HG02623 (cell line): ENCODE measurements at regions not wholly inside any gene's neighbourhood (a gene's known extent, or its start where the extent isn't known, plus 50 kb on each side); places are given as distances from the start of the nearest gene placed in this dataset.

Source experiments
- ATAC-seq: cut with Tn5 transposase; IDR thresholded peaks from one replicate; pipeline ENCODE4 v1.9.1; 2021; ENCODE audit warnings: moderate library complexity; ENCODE audit not compliant: unreplicated experiment

DNA sequence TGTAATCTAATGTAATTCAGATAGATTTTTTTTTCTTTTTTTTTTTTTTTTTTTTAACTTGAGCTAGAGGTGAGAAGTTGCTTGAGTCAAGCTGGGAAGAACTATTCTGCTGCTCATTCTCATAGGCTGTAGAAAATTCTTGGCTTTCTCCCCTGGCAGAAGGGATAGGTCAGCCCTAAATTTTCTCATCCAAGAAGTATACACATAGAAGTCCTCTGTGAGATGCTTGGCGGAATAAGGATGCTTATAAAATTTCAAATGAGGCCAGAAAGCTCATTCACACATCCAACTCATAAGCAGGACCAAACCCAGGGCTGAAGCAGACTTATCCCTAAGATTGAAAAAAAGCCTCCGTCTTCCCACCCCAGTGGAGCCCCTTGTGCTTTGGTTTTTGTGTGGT is 572.5 kb downstream of the SQOR start:
- no peak for ATAC-seq

DNA sequence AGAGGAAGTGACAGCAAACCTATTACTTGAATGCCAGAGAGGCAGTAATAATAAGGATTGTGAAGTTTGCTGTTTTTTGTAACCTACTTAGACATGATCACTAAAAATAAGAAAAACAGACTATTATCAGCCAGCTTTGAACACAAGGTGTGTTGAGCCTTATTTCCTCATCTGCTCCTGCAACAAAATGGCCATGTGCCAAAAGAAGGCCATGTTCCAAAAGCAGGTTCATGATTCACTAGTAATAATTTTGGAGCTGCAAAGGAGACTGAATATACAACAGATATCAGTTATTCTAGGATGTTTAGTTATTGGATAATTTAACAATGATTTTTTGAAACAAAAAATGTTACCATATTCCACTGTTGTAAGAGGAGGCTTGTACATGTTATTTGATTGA is 578.7 kb downstream of the SQOR start:
- ATAC-seq = no peak

DNA sequence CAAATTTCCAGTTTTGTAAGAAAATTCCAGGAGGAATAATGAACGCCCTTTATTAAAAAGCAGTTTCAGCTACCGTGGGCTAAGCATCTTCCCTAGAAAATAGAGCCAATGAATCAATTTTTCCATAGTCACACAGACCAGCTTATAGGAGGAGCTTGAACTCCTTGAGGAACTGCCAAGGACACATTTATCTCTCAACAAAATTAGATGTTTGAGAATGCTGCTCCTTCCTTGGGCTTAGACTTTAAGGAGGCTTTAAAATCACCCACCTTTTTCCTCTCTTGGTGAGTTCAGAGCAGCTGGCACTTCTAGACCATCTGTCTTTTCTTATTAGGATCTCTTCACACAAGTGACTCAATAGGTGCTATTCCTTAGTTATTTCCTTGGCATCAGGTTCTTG is 588.0 kb downstream of the SQOR start:
- ATAC-seq = no peak

DNA sequence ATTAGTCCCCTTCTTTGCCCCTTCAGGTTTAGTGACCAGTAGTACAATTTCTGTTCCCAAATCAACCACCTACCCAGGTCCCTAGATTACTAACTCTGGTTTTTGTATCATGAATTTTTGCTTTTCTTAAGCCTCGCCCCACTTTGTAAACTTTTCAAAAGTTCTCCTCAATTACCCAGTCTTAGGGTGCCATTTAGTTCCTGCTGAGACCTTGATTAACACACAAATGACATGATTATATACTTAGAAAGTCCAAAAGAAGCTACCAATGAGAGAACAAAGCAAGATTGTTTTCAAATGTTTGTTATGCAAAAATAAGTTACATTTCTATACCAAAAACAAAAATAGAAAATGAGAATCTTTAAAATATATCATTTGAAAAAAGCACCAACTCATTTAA is 594.4 kb downstream of the SQOR start:
- ATAC-seq = no peak

- ATAC-seq = no peak
Observed at GRCh38 chr15:46231786-46232185, 597.0 kb downstream of the SQOR start.

GRCh38 chr15:46232471-46232870 is 597.6 kb downstream of the SQOR start:
- no peak for ATAC-seq

GRCh38 chr15:46242935-46243334 is 608.1 kb downstream of the SQOR start:
- no peak for ATAC-seq

GRCh38 chr15:46251903-46252302 is 617.1 kb downstream of the SQOR start:
- no peak for ATAC-seq

DNA sequence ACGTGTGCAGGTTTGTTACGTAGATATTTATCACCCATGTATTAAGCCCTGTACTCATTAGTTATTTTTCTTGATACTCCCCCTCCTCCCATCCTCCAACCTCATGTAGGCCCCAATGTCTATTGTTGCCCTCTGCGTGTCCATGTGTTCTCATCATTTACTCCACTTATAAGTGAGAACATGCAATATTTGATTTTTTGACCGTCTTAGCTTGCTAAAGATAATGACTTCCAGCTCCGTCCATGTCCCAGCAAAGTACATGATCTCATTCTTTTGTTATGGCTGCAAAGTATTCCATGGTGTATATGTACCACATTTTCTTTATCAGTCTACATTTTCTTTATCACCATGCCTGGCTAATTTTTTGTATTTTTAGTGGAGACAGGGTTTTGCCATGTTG is 623.2 kb downstream of the SQOR start:
- ATAC-seq = no peak

DNA sequence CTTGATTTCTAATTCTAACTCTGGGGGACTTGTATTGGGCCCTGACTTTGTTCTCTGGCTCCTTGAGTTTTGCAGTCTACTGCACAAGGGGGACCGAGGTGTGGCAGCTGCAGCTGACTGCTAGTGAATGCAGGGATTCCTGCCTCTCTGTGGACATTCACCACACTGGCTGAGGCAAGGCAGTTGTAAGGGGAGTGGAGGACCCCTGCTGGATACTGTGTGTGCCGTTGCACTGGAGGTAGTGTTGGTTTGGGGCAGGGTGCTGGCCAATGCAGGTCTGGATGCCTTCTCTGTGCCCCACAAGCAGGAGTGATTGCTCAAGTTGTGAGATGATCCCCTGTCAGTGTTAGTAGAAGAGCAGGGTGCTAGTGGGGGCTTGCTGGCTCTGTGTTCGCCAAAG is 626.1 kb downstream of the SQOR start:
- ATAC-seq = no peak

DNA sequence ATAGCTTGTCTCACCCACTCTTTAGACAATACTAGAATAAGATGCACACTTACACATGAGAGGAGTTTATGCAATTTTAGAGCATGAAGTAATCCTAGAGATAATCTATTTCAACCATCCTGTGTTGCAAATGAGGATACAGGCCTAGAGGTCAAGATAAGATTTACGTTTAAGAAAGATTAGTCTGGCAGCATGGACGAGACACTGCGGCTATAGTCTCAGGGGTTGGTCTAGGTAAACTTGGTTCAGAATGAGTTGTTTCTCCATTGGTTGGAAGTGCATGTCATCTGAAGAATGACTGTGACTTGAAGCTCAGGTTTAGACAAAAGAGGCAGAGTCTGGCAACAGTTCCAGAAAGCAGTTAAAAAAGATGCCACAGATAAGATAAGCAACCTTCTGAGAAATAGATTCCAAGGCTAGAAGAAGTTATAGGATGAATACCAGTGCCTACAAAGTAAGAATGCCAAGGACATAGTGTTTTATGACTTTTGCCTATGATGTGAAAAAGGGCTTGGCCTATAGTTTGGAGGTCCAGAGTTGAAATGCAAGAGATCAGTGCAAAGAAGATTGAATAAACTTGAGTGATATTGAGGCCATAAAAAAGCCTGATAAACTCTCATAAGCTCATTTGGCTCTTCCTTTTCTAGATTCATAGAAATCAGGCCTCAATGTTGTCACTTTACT is 631.0 kb downstream of the SQOR start:
- no peak for ATAC-seq

DNA sequence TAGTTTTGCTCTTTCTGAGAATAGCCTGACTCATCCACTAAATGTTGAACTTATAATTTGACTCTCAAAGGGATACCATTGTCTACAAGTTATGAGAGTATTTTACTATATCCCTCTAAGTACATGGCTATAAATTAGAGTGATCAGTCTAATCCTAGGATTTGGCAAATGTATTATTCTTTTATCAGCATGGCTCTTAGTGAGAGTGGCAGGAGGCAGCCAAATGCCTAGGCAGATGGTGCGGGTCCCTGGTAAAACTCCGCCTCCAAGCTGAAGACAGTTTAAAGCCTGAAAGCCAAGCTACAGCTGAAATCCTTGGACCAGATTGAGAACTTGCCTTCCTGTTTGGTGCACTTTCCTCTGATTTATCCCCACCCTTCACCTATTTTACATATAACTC is 631.8 kb downstream of the SQOR start:
- ATAC-seq = no peak

DNA sequence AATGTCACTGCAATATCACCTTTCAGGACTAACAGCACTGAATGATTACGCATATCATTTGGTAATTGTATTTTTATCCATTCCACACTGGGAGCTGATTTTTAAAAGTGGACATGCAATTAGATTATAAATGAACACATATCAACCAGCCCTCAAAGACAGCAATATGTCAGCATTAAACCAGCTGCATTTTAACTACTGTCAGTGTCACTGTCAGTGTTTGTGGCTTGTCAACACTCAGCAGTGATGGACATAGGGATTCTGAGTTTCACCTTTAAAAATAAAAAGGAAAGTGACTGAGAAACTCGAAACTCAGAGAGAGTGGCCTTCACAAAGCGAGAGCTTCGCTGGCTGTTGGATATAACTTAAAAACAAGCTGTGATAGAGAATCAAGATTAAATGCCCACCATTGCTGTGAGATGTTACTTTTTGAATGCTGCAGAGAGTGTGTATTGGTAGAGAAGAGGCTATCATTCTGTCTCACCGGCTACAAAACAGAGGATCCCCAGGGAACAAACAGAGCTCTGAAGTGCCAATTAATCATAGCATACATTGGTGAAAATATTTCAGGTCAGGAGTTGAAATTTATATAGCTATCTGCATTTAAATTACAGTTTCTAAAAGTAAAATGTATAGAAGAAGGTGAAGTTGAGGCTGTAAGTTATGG is 635.8 kb downstream of the SQOR start:
- no peak for ATAC-seq

DNA sequence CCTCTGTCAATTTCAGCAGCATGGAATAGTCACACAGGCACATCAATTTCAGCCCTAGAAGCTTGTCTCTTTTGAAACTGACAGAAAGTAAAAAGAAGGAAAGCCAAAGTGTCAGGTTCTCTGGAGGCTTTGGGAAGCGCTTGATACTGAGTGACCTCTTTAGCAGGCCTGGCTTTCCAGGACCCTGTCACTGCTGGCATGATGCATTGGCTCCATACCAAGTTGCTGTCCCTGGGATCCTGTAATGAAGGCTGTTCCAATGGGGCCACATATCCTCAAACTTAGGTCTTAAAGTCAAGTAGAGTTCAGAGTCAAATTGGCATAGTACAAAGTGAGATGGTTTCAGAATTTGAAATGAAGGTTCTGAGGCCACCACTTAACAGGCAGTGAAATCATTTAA is 640.9 kb downstream of the SQOR start:
- ATAC-seq = no peak

- ATAC-seq = no peak
Observed at GRCh38 chr15:46277451-46277850, 642.6 kb downstream of the SQOR start.

DNA sequence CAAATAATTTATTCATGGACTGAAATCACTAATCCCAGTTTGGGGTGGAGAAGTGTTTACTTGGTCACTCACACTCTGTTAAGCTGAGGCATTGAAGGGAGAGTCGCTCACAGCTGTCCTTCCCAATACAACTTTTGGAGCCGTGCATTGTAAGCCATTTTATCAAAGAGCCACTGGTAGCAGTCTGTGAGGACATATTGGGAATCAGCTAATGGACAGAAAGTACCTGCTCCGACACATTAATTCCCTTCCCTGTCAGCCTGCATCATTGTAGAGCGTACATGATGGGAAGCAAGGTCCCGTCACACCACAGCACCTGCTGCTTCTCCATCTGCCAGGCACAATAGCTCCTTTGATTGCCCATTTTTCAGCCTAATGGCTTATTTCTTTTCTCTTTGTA is 643.2 kb downstream of the SQOR start:
- no peak for ATAC-seq

GRCh38 chr15:46278486-46279090 is 643.8 kb downstream of the SQOR start:
- no peak for ATAC-seq

- ATAC-seq = no peak
Observed at GRCh38 chr15:46280762-46281542, 646.1 kb downstream of the SQOR start.

DNA sequence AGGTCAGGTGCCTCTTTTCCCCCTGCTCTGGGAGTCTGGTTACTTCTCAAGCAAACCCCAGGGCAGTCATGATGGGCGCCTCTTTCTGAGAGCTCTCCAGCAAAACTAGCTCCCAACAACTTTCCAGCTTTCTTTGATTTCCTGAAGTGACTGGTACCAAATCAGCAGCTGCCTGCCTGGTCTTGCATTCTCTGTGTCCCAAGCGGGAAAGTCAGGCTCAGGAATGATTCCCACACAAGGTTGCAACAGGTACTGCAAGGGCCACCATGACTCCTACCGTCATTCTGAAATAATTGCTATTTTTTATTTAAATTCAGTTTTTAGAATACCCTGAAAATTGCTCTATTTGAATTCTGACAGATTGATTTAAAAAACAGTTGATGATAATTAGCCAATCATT is 658.7 kb downstream of the SQOR start:
- ATAC-seq = no peak

DNA sequence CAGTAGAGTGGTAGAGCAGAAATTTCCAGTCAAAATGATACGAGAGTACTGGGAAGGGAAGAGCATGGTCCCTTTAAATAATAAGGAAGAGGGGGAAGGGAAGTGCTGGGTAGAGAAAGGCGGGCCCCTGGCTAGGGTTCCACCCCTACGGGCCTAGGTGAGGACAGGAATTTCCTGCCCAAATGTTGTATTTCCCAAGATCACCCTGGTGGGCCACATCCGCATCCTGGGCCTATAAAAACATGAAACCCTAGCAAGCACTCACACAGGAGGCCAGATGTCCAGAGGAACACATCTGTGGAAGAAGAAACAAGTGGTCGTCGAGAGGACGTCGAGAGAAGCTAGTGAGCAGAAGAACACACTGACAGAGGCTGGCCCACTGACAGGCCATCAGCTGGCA is 661.2 kb downstream of the SQOR start:
- ATAC-seq = no peak

DNA sequence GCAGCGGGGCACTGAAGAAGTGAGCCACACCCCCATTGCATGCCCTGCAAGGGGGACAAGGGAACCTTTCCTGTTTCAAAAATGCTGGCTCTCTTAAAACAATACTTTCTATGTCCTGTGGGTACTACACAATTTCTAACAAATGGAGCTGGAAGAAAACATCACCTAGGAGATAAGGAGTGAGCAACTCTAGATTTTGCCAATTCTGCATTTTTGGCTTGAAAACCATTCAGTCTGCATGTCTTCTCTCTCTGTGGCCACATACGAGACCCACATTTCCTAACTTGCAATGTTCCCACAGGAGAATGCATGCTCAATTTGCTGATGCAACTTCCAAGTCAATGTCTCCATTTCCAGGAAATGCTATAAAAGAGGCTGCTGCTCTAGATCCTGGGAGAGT is 662.0 kb downstream of the SQOR start:
- no peak for ATAC-seq

- ATAC-seq = no peak
Observed at GRCh38 chr15:46297766-46298165, 662.9 kb downstream of the SQOR start.
